GM23248 (cell line): ENCODE measurements at regions not wholly inside any gene's neighbourhood (a gene's known extent, or its start where the extent isn't known, plus 50 kb on each side); places are given as distances from the start of the nearest gene placed in this dataset.

Experiments used
- EZH2 ChIP-seq: fragments of 200-600 bp; sonication (generic); IDR thresholded peaks from 2 replicates; pipeline ENCODE4 v1.6.1; 2018; ENCODE audit warnings: antibody characterized with exemption, mild to moderate bottlenecking; ENCODE audit not compliant: insufficient read depth, poor library complexity, severe bottlenecking
- EZH2phosphoT487 ChIP-seq: fragments of 200-600 bp; sonication (generic); IDR thresholded peaks from 2 replicates; pipeline ENCODE4 v1.6.1; 2018; ENCODE audit warnings: antibody characterized with exemption, moderate library complexity, mild to moderate bottlenecking, low read depth; ENCODE audit not compliant: insufficient read depth

DNA sequence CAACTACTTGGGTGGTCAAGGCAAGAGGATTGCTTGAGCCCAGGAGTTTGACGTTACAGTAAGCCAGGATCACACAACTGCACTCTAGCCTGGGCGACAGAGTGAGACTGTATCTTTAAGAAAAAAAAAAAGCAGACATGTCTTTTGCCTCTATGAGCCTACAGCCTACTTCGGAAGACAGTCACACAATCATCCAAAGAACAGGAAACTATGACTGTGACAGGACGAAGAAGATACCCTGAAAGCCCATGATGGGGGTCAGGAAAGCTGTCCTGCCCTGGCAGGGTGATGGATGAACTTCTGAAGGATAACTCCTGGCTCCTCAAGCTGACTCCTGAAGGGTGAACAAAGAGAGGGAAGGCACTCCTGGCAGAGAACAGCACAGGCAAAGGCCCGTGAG, 251.7 kb upstream of the SIX2 start:
- TF ChIP-seq EZH2phosphoT487 (no peak), EZH2 (no peak)
